ENCODE measurements at regions not wholly inside any gene's neighbourhood (a gene's known extent, or its start where the extent isn't known, plus 50 kb on each side); places are given as distances from the start of the nearest gene placed in this dataset.

DNA sequence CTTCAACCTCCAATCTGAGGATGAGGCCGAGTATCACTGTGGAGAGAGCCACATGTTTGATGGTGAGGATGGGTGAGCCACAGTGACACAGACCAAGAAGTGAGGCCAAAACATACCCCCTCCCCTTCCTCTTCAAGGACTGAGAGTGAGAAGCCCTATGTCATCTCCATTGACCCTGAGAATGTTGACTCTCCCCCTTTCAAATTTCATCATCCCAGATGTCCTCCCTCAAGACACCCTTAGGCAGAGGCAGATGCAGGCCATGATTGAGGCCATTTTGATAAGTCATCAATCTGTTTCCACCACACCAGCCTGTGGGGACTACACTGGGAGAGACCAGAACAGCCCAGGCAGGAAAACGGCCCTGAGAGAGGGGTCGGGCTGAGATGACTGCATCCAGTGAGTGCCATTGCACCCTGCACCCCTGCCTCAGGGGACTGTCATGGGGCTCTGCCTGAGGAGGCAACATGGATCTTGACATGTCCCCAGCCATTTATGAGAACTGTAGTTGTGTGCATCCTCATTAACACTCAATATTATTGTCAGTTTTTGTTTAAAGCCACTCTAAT, 84.2 kb upstream of the IGLL5 start:
- Histone ChIP-seq H3K9me3 (no peaks in the 10 kb centered on the region), H3K36me3 (no peaks in the 10 kb centered on the region), H3K4me1 (no peaks in the 10 kb centered on the region), H3K4me3 (no peak overlapping the region), H3K27me3 (no peaks in the 10 kb centered on the region), H3K27ac (no peak overlapping the region)
- TF ChIP-seq, protein P1, sequence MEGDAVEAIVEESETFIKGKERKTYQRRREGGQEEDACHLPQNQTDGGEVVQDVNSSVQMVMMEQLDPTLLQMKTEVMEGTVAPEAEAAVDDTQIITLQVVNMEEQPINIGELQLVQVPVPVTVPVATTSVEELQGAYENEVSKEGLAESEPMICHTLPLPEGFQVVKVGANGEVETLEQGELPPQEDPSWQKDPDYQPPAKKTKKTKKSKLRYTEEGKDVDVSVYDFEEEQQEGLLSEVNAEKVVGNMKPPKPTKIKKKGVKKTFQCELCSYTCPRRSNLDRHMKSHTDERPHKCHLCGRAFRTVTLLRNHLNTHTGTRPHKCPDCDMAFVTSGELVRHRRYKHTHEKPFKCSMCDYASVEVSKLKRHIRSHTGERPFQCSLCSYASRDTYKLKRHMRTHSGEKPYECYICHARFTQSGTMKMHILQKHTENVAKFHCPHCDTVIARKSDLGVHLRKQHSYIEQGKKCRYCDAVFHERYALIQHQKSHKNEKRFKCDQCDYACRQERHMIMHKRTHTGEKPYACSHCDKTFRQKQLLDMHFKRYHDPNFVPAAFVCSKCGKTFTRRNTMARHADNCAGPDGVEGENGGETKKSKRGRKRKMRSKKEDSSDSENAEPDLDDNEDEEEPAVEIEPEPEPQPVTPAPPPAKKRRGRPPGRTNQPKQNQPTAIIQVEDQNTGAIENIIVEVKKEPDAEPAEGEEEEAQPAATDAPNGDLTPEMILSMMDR (IDR thresholded peaks at IDR 0.05) = no peak
- TF ChIP-seq POLR2A (IDR thresholded peaks at IDR 0.05) = no peak
- no peak for DNase-seq

DNA sequence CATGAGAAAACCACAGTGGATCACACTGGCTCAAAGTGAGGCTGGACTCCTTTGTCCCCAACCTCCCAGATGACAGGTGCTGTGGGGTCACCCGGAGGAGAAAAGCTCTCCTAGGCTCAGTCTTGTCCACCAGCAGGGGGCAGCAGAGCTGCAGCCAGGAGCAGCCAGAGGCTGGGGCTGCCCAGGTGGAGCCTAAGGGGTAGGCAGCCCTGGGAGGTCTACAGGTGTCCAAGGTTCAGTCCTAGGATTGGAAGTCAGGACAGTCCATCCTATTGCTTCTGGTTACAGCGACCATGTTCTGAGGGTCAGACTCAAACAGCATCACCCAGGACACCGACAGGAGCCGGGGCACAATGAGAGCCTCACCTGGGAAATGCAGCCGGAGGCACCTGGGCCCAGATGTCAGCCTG, 77.6 kb upstream of the IGLL5 start:
- Histone ChIP-seq H3K4me1 (no peaks in the 10 kb centered on the region), H3K27ac (peak overlapping the region in 1 of 4 donors; percentile 6), H3K9me3 (no peaks in the 10 kb centered on the region), H3K27me3 (no peaks in the 10 kb centered on the region), H3K36me3 (no peaks in the 10 kb centered on the region), H3K4me3 (no peak overlapping the region)
- DNase-seq = peak in 2 of 3 donors; percentile 48 to 78
- TF ChIP-seq, protein P1 (IDR thresholded peaks at IDR 0.05) = peak in 5 of 6 experiments; percentile 49 to 92 (median 57)
- TF ChIP-seq POLR2A (IDR thresholded peaks at IDR 0.05) = no peak

DNA sequence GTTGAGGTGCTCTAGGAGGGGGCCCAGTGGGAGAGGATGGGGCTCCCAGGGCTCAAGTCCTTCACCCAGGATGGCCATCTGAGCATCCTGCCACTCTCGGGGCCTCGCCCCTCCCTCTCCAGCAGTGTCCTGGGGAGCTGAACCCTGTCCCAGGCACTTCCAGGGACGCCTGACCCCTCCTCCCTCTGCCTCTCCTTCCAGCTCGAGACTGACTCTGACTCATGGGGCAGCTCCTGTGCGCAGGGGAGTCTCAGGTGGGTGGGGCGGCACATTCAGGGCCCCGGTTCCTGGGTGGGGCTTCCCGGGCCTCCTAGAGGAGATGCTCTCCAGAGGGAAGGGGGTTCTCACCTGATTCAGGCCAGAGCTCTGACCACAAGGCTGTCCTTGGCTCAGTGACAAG, 77.1 kb upstream of the IGLL5 start:
- Histone ChIP-seq H3K27ac (peak overlapping the region in 1 of 4 donors; percentile 6), H3K36me3 (no peaks in the 10 kb centered on the region), H3K4me1 (no peaks in the 10 kb centered on the region), H3K4me3 (no peak overlapping the region), H3K27me3 (no peaks in the 10 kb centered on the region), H3K9me3 (no peaks in the 10 kb centered on the region)
- no peak for DNase-seq
- TF ChIP-seq, protein P1 (IDR thresholded peaks at IDR 0.05) = no peak
- TF ChIP-seq POLR2A (IDR thresholded peaks at IDR 0.05) = no peak

DNA sequence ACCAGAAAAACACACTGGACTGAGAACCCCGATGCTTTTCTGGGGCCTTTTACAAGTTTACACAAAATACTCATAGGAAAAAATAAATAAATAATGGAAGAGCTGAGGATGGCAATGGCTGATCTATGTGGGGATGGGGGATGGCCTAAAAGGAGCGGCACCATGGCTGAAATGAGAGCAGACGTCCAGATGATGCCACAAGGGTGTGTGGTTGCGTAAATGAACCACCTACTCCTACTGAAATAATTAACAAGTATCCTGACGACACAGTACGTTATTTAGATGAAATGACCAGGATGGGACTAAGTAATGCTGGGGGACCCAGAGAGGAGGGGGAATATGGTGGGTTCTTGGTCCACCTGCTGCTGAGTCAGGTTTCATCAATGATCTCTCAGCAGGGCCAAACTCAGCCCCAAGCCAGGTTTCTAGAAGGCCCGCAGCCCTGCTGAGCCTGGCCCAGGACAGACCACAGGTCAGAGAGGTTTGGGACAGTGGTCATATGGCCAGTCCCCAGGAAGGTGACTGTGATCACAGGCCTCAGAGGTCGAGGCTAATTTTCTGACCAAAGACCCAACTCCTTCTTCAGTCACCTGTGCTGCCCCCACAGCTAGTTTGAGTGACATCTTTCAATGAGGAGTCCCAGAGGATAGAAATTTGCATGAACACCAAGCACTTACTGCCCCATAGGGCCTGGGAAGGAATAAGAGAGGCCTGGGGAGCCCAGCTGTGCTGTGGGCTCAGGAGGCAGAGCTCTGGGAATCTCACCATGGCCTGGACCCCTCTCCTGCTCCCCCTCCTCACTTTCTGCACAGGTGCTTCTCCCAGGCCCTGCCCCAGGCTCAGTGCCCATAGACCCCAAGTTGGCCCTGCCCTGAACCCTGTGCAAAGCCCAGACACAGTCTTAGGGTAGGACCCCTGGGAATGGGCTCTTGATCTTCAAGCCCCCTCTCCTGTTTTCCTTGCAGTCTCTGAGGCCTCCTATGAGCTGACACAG, 76.3 kb upstream of the IGLL5 start:
- Histone ChIP-seq H3K27ac (no peak overlapping the region), H3K27me3 (no peaks in the 10 kb centered on the region), H3K36me3 (no peaks in the 10 kb centered on the region), H3K4me1 (no peaks in the 10 kb centered on the region), H3K4me3 (no peak overlapping the region), H3K9me3 (no peaks in the 10 kb centered on the region)
- TF ChIP-seq, protein P1 (IDR thresholded peaks at IDR 0.05) = no peak
- TF ChIP-seq POLR2A (IDR thresholded peaks at IDR 0.05) = no peak
- DNase-seq = no peak

DNA sequence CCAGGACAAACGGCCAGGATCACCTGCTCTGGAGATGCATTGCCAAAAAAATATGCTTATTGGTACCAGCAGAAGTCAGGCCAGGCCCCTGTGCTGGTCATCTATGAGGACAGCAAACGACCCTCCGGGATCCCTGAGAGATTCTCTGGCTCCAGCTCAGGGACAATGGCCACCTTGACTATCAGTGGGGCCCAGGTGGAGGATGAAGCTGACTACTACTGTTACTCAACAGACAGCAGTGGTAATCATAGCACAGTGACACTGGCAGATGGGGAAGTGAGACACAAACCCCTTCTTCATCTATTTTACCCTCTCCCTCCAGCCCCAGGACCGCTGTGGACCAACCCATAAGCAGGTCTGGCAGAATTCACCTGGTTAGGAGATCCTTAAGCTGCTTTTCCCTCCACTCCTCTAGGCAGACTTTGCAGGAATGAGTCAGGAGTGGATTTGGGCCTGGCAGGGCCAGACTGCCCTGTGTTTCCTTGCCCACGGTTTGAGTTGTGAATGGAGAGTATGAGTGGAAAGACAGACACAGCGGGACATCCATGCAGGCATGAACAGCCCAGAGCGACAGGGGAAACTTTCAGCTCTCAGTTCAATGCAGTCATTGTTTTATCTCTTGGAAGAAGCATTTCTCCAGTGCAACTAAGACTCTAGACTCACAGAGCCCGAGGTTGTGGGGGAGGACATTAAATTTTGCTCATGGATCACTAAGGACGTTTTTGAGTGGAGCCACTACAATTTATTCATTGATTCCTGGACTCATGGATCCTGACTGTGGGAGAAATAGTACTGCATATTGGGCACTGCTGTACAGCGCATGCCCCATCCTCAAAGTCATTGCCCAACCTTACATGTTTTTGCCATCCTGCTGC, 75.3 kb upstream of the IGLL5 start:
- no peak for DNase-seq
- no peak overlapping the region for H3K4me3 ChIP-seq
- no peaks in the 10 kb centered on the region for H3K36me3 ChIP-seq
- no peaks in the 10 kb centered on the region for H3K9me3 ChIP-seq
- no peaks in the 10 kb centered on the region for H3K4me1 ChIP-seq
- H3K27me3 ChIP-seq = no peaks in the 10 kb centered on the region
- no peak for TF ChIP-seq POLR2A (IDR thresholded peaks at IDR 0.05)
- TF ChIP-seq, protein P1 (IDR thresholded peaks at IDR 0.05) = no peak
- H3K27ac ChIP-seq = no peak overlapping the region

Measured in Peyer's patch (tissue), 4 donors.